Endothelial cell of umbilical vein (primary cell): ENCODE measurements at regions not wholly inside any gene's neighbourhood (a gene's known extent, or its start where the extent isn't known, plus 50 kb on each side); places are given as distances from the start of the nearest gene placed in this dataset.

Source experiments
- BruUV-seq: library from RNA; stranded (reverse); fragments of 400-500 nt; replicated peaks from 2 replicates; lab custom pipeline; 2021; lab: Mats Ljungman, UMichigan
- CTCF ChIA-PET: fragments of 300-600, 350-600 bp; sonication (Branson Sonifier 250); formaldehyde crosslinking; loops from one replicate; lab custom pipeline; 2021; ENCODE audit warnings: antibody characterized with exemption, inconsistent platforms; lab: Charles Lee
- POLR2A ChIA-PET: fragments of 300-600, 350-600 bp; sonication (Branson Sonifier 250); formaldehyde crosslinking; loops from one replicate; lab custom pipeline; 2021; ENCODE audit warnings: antibody characterized with exemption, inconsistent platforms; lab: Charles Lee
- DNase-seq: peaks from one replicate; pipeline ENCODE4 v3.0.0-alpha.2; 2011; ENCODE audit warnings: low read depth, low spot score
- FAIRE-seq: peaks from 2 replicates; lab custom pipeline; 2011; peaks lifted over from hg19 to GRCh38; lab: Jason Lieb, UNC
- H2AFZ ChIP-seq: 2 replicates; pipeline ENCODE4 v1.6.0; 2012; ENCODE audit warnings: low read depth, low read length, control low read depth, inconsistent platforms
- H3K27ac ChIP-seq: 2 replicates; pipeline ENCODE4 v1.5.1; 2011; ENCODE audit warnings: low read depth, mild to moderate bottlenecking, control low read depth, low read length, moderate library complexity; ENCODE audit not compliant: insufficient read depth
- H3K27me3 ChIP-seq, 2 experiments: 2 replicates each; pipeline versions ENCODE4 v1.6.0 to v1.6.1; 2011; ENCODE audit warnings: low read length in 2 of 2, mixed read lengths in 1 of 2; ENCODE audit not compliant: control insufficient read depth in 2 of 2, insufficient read depth in 2 of 2
- H3K36me3 ChIP-seq, 2 experiments: 2 replicates in 1 of 2; 3 replicates in 1 of 2; pipeline ENCODE4 v1.5.1; 2011; ENCODE audit warnings: low read length in 2 of 2, mild to moderate bottlenecking in 1 of 2, moderate library complexity in 1 of 2; ENCODE audit not compliant: control insufficient read depth in 2 of 2, insufficient read depth in 2 of 2; ENCODE audit errors: extremely low read depth in 1 of 2
- H3K4me1 ChIP-seq: 3 replicates; pipeline ENCODE4 v1.5.1; 2011; ENCODE audit warnings: mild to moderate bottlenecking, low read length; ENCODE audit not compliant: control insufficient read depth, insufficient read depth; ENCODE audit errors: extremely low read depth
- H3K4me2 ChIP-seq: 2 replicates; pipeline ENCODE4 v1.6.1; 2011; ENCODE audit warnings: low read length, control low read depth, mixed read lengths; ENCODE audit not compliant: insufficient read depth
- H3K4me3 ChIP-seq, 3 experiments: fragments of 200-600 bp in 1 of 3; sonication (generic), shearing (Covaris generic) in 1 of 3; replicated peaks in 1 of 3; 2 replicates each; pipeline ENCODE4 v1.5.1; 2011 to 2016; ENCODE audit warnings: control low read depth in 3 of 3, low read length in 3 of 3, mild to moderate bottlenecking in 2 of 3, inconsistent platforms in 1 of 3, low read depth in 1 of 3, moderate library complexity in 1 of 3; ENCODE audit not compliant: insufficient read depth in 1 of 3
- H3K79me2 ChIP-seq: 2 replicates; pipeline ENCODE4 v1.6.0; 2012; ENCODE audit warnings: low read length, inconsistent platforms; ENCODE audit not compliant: control insufficient read depth, insufficient read depth
- H3K9ac ChIP-seq: replicated peaks from 2 replicates; pipeline ENCODE3; 2011; ENCODE audit warnings: low read length, control low read depth; ENCODE audit not compliant: insufficient read depth; ENCODE audit errors: extremely low read depth
- H3K9me1 ChIP-seq: replicated peaks from 3 replicates; pipeline ENCODE4 v1.6.0; 2011; ENCODE audit warnings: mild to moderate bottlenecking, low read length; ENCODE audit not compliant: control insufficient read depth, insufficient read depth; ENCODE audit errors: extremely low read depth
- H3K9me3 ChIP-seq: replicated peaks from 2 replicates; pipeline ENCODE4 v1.5.1; 2012; ENCODE audit warnings: low read length, inconsistent platforms; ENCODE audit not compliant: control insufficient read depth, insufficient read depth
- H4K20me1 ChIP-seq: replicated peaks from 2 replicates; pipeline ENCODE3; 2011; ENCODE audit warnings: mild to moderate bottlenecking, low read length; ENCODE audit not compliant: control insufficient read depth, insufficient read depth; ENCODE audit errors: extremely low read depth
- EZH2 ChIP-seq: IDR thresholded peaks from 2 replicates; pipeline ENCODE4 v1.6.1; 2012; ENCODE audit warnings: borderline replicate concordance, low read depth, mild to moderate bottlenecking, moderate library complexity, low read length, inconsistent platforms; ENCODE audit not compliant: severe bottlenecking
- FOS ChIP-seq: IDR thresholded peaks from 2 replicates; pipeline ENCODE4 v1.6.1; 2011; ENCODE audit warnings: mild to moderate bottlenecking, low read length, moderate library complexity, borderline replicate concordance; ENCODE audit not compliant: insufficient read depth
- GATA2 ChIP-seq: IDR thresholded peaks from 2 replicates; pipeline ENCODE4 v1.7.0; 2011; ENCODE audit warnings: low read depth, mild to moderate bottlenecking, moderate library complexity, mixed read lengths, low read length; ENCODE audit not compliant: insufficient read length, insufficient read depth
- MAX ChIP-seq: IDR thresholded peaks from 2 replicates; pipeline ENCODE4 v1.6.1; 2011; ENCODE audit not compliant: insufficient read depth, insufficient read length
- MYC ChIP-seq: IDR thresholded peaks from one replicate; pipeline ENCODE4 v1.6.1; 2011; ENCODE audit warnings: mild to moderate bottlenecking, low read depth, low read length
- POLR2A ChIP-seq: IDR thresholded peaks from 2 replicates; pipeline ENCODE4 v1.6.1; 2012; ENCODE audit warnings: low read depth, mild to moderate bottlenecking, control low read depth, low read length
- POLR2AphosphoS5 ChIP-seq: IDR thresholded peaks from 2 replicates; pipeline ENCODE4 v1.6.1; 2012; ENCODE audit warnings: low read depth, mild to moderate bottlenecking, control low read depth, low read length, moderate library complexity; ENCODE audit not compliant: insufficient read depth
- dilution Hi-C: fragments of 300-500 bp; cut with MboI; formaldehyde crosslinking; loops from one replicate; pipeline ENCODE4 v1.15.0; 2019; ENCODE audit warnings: low sequenced_read_pairs; ENCODE audit not compliant: extremely low pct_ligation_motif_present
- intact Hi-C: fragments of 100-400 bp; cut with micrococcal nuclease; formaldehyde crosslinking; loops from one replicate; pipeline ENCODE4 v1.10.0; 2022

GRCh38 chr19:34067861-34068271 lies 104.4 kb upstream of the LSM14A start:
- no peak overlapping the region for H3K27ac ChIP-seq
- ChIA-PET CTCF (no interaction called here), POLR2A (no interaction called here)
- H3K9ac ChIP-seq: no peak overlapping the region
- no peak overlapping the region for H3K4me2 ChIP-seq
- H3K4me3 ChIP-seq: no peak overlapping the region
- H2AFZ ChIP-seq: no peak overlapping the region
- H3K79me2 ChIP-seq: no peaks in the 10 kb centered on the region
- dilution Hi-C loops (no loop called here), intact Hi-C loops (no loop called here)
- H4K20me1 ChIP-seq: no peaks in the 10 kb centered on the region
- no peaks in the 10 kb centered on the region for H3K36me3 ChIP-seq
- H3K4me1 ChIP-seq: no peaks in the 10 kb centered on the region
- TF ChIP-seq MYC: no peak
- H3K9me1 ChIP-seq: no peaks in the 10 kb centered on the region
- DNase-seq (no peak), FAIRE-seq (no peak)
- H3K27me3 ChIP-seq: no peaks in the 10 kb centered on the region
- BruUV-seq: no TSS peak
- no peaks in the 10 kb centered on the region for H3K9me3 ChIP-seq

GRCh38 chr19:34075661-34076091 lies 96.6 kb upstream of the LSM14A start:
- H3K9me3 ChIP-seq: no peaks in the 10 kb centered on the region
- peaks cover 0 to 5% of the 10 kb centered on the region in 2 experiments for H3K27me3 ChIP-seq
- no peaks in the 10 kb centered on the region for H3K4me1 ChIP-seq
- DNase-seq (no peak), FAIRE-seq (no peak)
- H3K27ac ChIP-seq: no peak overlapping the region
- no peaks in the 10 kb centered on the region for H3K79me2 ChIP-seq
- BruUV-seq: no TSS peak
- H2AFZ ChIP-seq: no peak overlapping the region
- no peak for TF ChIP-seq EZH2
- TF ChIP-seq MYC: no peak
- TF ChIP-seq POLR2A: no peak
- TF ChIP-seq GATA2: no peak
- no peak for TF ChIP-seq POLR2AphosphoS5
- no peak for TF ChIP-seq FOS
- no peak for TF ChIP-seq MAX
- no peak overlapping the region for H3K9ac ChIP-seq
- H3K4me2 ChIP-seq: no peak overlapping the region
- intact Hi-C loops (no loop called here), dilution Hi-C loops (no loop called here)
- H4K20me1 ChIP-seq: no peaks in the 10 kb centered on the region
- no peaks in the 10 kb centered on the region for H3K36me3 ChIP-seq
- H3K9me1 ChIP-seq: no peaks in the 10 kb centered on the region
- H3K4me3 ChIP-seq: no peak overlapping the region
- ChIA-PET CTCF (interaction anchor here (1.7 to 2.0 kb wide), 2 partner anchors 21 to 298 kb away, joined by 4 to 6 read pairs; no protein-coding TSS in a partner anchor), POLR2A (no interaction called here)
